WTC11 (cell line): ENCODE measurements at regions not wholly inside any gene's neighbourhood (a gene's known extent, or its start where the extent isn't known, plus 50 kb on each side); places are given as distances from the start of the nearest gene placed in this dataset.

ENCODE experiments used
- CREM ChIP-seq: sonication (generic); formaldehyde crosslinking; IDR thresholded peaks from 2 replicates; pipeline ENCODE4 v1.8.1; 2022; ENCODE audit warnings: mild to moderate bottlenecking, missing genetic modification reagents, moderate library complexity
- ETV6 ChIP-seq: sonication (generic); formaldehyde crosslinking; IDR thresholded peaks from 2 replicates; pipeline ENCODE4 v1.8.1; 2022; ENCODE audit warnings: mild to moderate bottlenecking, missing genetic modification reagents
- JUN ChIP-seq: sonication (generic); formaldehyde crosslinking; IDR thresholded peaks from 2 replicates; pipeline ENCODE4 v1.8.0; 2023; ENCODE audit warnings: mild to moderate bottlenecking, missing genetic modification reagents
- NFATC4 ChIP-seq: fragments of 250-450 bp; sonication (Bioruptor Pico); IDR thresholded peaks from 2 replicates; pipeline ENCODE4 v1.9.0; 2021; ENCODE audit warnings: mild to moderate bottlenecking
- TP53 ChIP-seq: sonication (generic); formaldehyde crosslinking; IDR thresholded peaks from 2 replicates; pipeline ENCODE4 v1.8.1; 2023; ENCODE audit warnings: mild to moderate bottlenecking, missing genetic modification reagents
- TF ChIP-seq, protein P1 (sequence below): sonication (generic); formaldehyde crosslinking; IDR thresholded peaks from 2 replicates; pipeline ENCODE4 v1.8.1; 2023; ENCODE audit warnings: mild to moderate bottlenecking, missing genetic modification reagents, moderate library complexity
- TF ChIP-seq, protein P2 (sequence below): sonication (generic); formaldehyde crosslinking; IDR thresholded peaks from 2 replicates; pipeline ENCODE4 v1.8.0; 2023; ENCODE audit warnings: missing genetic modification reagents
- TF ChIP-seq, protein P3 (sequence below): sonication (generic); formaldehyde crosslinking; IDR thresholded peaks from 2 replicates; pipeline ENCODE4 v1.8.1; 2022; ENCODE audit warnings: low read depth, mild to moderate bottlenecking, moderate library complexity, missing genetic modification reagents, borderline replicate concordance
- TF ChIP-seq, protein P4 (sequence below): sonication (generic); formaldehyde crosslinking; IDR thresholded peaks from 2 replicates; pipeline ENCODE4 v1.8.0; 2022; ENCODE audit warnings: mild to moderate bottlenecking, missing genetic modification reagents
- TF ChIP-seq, protein P5 (sequence below): fragments of 200-600 bp; IDR thresholded peaks from 2 replicates; pipeline ENCODE4 v1.8.0; 2022; ENCODE audit warnings: antibody characterized with exemption
- TF ChIP-seq, protein P6 (sequence below): sonication (generic); formaldehyde crosslinking; IDR thresholded peaks from 2 replicates; pipeline ENCODE4 v1.8.0; 2023; ENCODE audit warnings: mild to moderate bottlenecking, missing genetic modification reagents
- TF ChIP-seq, protein P7 (sequence below): sonication (generic); formaldehyde crosslinking; IDR thresholded peaks from 2 replicates; pipeline ENCODE4 v1.8.1; 2023; ENCODE audit warnings: mild to moderate bottlenecking, missing genetic modification reagents, borderline replicate concordance

DNA sequence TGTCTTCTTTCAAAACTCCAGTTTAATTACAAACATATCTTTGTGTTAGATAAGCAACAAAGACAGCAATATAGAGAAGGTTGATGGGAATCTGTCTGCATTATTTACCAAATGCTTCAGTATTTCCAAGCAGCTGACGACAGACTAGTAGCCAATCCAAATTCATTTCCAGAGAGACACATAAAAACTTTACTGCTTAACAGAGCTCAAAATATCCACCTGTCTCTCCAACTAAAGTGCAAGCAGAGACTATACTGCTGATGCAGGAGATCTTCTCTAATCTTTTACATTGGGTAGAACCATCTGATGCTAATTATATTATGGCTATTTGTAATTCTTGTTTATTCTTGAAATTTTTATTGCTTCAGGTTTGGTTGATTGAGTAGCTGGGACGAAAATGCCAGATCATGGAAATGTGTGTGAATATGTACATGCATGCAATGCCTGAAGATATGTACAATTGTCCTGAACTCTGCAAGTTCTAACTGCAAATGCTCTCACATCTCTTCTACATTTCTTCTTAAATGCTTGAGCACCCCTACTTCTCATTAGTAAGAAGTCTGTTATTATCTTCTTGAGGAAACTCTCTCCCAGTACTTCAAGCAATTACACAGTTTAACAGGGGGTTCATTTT lies 200.0 kb downstream of the PDHA2 start:
- TF ChIP-seq, protein P1, sequence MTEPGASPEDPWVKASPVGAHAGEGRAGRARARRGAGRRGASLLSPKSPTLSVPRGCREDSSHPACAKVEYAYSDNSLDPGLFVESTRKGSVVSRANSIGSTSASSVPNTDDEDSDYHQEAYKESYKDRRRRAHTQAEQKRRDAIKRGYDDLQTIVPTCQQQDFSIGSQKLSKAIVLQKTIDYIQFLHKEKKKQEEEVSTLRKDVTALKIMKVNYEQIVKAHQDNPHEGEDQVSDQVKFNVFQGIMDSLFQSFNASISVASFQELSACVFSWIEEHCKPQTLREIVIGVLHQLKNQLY, result no peak
- no peak for TF ChIP-seq ETV6
- TF ChIP-seq, protein P2, sequence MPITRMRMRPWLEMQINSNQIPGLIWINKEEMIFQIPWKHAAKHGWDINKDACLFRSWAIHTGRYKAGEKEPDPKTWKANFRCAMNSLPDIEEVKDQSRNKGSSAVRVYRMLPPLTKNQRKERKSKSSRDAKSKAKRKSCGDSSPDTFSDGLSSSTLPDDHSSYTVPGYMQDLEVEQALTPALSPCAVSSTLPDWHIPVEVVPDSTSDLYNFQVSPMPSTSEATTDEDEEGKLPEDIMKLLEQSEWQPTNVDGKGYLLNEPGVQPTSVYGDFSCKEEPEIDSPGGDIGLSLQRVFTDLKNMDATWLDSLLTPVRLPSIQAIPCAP (CRISPR knock-in tag), result no peak
- TF ChIP-seq TP53, result no peak
- TF ChIP-seq, protein P3, sequence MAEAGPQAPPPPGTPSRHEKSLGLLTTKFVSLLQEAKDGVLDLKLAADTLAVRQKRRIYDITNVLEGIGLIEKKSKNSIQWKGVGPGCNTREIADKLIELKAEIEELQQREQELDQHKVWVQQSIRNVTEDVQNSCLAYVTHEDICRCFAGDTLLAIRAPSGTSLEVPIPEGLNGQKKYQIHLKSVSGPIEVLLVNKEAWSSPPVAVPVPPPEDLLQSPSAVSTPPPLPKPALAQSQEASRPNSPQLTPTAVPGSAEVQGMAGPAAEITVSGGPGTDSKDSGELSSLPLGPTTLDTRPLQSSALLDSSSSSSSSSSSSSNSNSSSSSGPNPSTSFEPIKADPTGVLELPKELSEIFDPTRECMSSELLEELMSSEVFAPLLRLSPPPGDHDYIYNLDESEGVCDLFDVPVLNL (CRISPR knock-in tag), result no peak
- TF ChIP-seq, protein P4, sequence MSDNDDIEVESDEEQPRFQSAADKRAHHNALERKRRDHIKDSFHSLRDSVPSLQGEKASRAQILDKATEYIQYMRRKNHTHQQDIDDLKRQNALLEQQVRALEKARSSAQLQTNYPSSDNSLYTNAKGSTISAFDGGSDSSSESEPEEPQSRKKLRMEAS (CRISPR knock-in tag), result no peak
- TF ChIP-seq, protein P5, sequence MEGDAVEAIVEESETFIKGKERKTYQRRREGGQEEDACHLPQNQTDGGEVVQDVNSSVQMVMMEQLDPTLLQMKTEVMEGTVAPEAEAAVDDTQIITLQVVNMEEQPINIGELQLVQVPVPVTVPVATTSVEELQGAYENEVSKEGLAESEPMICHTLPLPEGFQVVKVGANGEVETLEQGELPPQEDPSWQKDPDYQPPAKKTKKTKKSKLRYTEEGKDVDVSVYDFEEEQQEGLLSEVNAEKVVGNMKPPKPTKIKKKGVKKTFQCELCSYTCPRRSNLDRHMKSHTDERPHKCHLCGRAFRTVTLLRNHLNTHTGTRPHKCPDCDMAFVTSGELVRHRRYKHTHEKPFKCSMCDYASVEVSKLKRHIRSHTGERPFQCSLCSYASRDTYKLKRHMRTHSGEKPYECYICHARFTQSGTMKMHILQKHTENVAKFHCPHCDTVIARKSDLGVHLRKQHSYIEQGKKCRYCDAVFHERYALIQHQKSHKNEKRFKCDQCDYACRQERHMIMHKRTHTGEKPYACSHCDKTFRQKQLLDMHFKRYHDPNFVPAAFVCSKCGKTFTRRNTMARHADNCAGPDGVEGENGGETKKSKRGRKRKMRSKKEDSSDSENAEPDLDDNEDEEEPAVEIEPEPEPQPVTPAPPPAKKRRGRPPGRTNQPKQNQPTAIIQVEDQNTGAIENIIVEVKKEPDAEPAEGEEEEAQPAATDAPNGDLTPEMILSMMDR, result no peak
- TF ChIP-seq CREM, result no peak
- TF ChIP-seq JUN (CRISPR knock-in tag), result no peak
- TF ChIP-seq, protein P6, sequence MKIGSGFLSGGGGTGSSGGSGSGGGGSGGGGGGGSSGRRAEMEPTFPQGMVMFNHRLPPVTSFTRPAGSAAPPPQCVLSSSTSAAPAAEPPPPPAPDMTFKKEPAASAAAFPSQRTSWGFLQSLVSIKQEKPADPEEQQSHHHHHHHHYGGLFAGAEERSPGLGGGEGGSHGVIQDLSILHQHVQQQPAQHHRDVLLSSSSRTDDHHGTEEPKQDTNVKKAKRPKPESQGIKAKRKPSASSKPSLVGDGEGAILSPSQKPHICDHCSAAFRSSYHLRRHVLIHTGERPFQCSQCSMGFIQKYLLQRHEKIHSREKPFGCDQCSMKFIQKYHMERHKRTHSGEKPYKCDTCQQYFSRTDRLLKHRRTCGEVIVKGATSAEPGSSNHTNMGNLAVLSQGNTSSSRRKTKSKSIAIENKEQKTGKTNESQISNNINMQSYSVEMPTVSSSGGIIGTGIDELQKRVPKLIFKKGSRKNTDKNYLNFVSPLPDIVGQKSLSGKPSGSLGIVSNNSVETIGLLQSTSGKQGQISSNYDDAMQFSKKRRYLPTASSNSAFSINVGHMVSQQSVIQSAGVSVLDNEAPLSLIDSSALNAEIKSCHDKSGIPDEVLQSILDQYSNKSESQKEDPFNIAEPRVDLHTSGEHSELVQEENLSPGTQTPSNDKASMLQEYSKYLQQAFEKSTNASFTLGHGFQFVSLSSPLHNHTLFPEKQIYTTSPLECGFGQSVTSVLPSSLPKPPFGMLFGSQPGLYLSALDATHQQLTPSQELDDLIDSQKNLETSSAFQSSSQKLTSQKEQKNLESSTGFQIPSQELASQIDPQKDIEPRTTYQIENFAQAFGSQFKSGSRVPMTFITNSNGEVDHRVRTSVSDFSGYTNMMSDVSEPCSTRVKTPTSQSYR (CRISPR knock-in tag), result no peak
- TF ChIP-seq, protein P7, sequence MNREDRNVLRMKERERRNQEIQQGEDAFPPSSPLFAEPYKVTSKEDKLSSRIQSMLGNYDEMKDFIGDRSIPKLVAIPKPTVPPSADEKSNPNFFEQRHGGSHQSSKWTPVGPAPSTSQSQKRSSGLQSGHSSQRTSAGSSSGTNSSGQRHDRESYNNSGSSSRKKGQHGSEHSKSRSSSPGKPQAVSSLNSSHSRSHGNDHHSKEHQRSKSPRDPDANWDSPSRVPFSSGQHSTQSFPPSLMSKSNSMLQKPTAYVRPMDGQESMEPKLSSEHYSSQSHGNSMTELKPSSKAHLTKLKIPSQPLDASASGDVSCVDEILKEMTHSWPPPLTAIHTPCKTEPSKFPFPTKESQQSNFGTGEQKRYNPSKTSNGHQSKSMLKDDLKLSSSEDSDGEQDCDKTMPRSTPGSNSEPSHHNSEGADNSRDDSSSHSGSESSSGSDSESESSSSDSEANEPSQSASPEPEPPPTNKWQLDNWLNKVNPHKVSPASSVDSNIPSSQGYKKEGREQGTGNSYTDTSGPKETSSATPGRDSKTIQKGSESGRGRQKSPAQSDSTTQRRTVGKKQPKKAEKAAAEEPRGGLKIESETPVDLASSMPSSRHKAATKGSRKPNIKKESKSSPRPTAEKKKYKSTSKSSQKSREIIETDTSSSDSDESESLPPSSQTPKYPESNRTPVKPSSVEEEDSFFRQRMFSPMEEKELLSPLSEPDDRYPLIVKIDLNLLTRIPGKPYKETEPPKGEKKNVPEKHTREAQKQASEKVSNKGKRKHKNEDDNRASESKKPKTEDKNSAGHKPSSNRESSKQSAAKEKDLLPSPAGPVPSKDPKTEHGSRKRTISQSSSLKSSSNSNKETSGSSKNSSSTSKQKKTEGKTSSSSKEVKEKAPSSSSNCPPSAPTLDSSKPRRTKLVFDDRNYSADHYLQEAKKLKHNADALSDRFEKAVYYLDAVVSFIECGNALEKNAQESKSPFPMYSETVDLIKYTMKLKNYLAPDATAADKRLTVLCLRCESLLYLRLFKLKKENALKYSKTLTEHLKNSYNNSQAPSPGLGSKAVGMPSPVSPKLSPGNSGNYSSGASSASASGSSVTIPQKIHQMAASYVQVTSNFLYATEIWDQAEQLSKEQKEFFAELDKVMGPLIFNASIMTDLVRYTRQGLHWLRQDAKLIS (CRISPR knock-in tag), result no peak
- no peak for TF ChIP-seq NFATC4 (CRISPR knock-in tag)
